HG03060 (cell line): ENCODE measurements at regions not wholly inside any gene's neighbourhood (a gene's known extent, or its start where the extent isn't known, plus 50 kb on each side); places are given as distances from the start of the nearest gene placed in this dataset.
"Not testable (repeated sequence)": the region's sequence is repeated elsewhere in the genome, so short reads cannot be mapped to it uniquely, and the experiment has no call there.

ENCODE experiments used
- ATAC-seq: cut with Tn5 transposase; IDR thresholded peaks from one replicate; pipeline ENCODE4 v1.9.1; 2021; ENCODE audit warnings: low read depth, moderate number of reproducible peaks; ENCODE audit not compliant: unreplicated experiment

DNA sequence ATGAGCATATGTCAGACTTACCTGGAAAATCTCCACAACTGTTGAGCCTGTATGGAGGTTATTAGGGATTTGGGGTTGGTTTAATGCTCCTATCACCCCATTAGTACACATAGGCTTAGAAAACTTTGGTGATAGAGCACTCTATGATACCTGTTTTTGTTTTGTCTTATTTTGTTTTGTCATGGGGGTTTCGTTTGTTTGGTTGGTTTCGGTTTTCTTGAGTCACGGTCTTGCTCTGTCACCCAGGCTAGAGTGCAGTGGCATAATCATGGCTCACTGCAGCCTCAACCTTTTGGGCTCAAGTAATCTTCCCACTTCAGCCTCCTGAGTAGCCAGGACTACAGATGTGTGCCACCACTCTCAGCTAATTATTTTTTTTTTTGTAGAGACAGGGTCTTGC lies 70.0 kb downstream of the MZT1 start:
- ATAC-seq = no peak

DNA sequence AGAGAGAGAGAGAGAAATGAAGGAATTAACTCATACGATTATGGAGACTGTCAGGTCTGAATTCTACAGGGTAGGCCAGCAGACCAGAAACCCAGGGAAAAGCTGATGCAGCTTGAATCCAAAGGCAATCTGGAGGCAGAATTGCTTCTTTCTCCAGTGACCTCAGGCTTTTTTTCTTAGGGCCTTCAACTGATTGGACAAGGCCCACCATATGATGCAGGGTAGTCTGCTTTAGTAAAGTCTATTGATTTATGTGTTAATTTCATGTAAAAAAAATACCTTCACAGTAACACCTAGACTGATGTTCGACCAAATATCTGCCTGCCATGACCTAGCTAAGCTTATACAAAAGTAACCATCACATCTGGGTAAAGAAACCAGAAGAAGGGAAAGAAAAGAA lies 71.1 kb downstream of the MZT1 start:
- ATAC-seq = no peak

DNA sequence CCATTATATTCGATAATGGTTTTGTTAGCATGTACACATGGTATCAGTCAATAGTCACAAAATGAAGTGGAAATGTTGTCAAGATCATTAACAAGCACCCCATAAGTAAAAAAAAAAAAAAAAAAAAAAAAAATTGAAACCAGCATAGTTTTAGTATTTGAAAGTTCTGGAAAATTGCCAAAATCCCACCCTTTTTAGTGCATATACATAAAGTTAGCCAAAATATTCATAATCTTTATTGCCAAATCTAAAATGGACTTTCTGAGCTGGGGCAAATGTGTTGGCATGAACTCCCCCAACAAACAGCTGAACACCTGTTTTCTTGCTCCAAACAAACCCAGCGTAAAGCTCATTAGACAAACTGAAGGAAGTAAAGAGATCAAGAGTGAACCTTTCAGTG lies 73.9 kb downstream of the MZT1 start:
- ATAC-seq = no peak

DNA sequence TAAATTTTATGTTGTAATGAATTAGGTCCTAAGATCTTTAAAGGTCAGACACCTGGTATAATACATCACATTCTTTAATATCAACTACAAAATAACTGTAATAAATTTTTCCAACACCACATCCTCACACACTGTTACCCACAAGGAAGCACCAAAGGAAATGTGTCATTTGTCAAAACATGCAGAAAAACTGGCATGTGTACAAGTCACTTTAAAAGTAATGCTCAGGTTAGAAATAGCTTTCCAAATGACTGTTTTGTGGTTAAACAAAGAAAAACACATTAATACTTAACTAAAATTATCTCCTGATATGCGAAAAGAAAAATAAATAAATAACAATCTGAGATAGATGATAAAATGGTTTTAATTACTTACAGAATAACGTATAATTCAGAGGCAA lies 74.7 kb downstream of the MZT1 start:
- no peak for ATAC-seq

DNA sequence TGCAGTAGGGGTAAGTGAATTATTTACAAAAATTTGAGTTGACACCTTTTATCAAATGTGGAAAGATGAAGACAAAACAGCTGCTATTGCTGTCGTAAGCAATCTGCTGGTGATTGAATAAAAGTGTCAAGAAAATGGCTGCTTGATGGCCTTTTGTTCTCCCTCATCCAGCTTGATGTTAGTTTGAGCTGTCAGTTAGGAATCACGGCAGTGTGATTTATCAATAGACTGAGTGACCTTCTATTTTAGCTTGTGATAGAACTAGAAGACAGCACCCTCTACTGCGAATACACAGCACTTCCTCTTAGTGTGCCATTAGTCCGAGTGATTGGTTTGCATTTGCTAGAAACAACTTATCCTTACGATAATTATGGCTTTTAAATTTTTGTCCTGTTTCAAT lies 76.3 kb downstream of the MZT1 start:
- ATAC-seq = no peak

DNA sequence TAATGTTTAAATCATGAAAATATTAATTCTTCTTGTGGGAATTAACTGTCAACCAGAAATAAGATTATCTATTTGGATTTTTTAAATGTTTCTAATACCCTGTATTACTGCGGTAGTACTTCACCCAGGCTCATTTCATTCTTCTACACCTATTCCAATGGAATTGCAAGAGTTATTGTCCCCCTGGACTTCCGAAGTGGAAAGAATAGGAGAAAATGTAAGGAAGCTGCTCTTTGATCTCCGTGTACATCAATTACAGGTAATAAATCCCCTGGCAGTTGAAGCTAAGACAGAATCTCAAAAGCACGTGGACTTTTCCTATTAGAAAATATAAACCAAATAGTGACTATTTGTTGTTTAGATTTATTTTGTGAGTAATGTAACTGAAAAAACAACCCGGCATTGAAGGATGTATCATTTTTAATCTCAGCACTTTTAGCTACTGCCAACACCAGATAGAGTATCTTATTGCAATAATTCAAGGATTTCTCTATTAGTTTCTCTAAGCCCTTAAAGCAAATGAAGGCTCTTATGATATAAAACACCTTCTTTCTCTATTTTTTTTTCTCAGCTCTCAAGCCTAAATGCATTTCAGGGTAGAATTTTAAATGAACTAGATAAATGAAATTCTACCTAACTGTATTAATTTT lies 77.3 kb downstream of the MZT1 start:
- no peak for ATAC-seq

DNA sequence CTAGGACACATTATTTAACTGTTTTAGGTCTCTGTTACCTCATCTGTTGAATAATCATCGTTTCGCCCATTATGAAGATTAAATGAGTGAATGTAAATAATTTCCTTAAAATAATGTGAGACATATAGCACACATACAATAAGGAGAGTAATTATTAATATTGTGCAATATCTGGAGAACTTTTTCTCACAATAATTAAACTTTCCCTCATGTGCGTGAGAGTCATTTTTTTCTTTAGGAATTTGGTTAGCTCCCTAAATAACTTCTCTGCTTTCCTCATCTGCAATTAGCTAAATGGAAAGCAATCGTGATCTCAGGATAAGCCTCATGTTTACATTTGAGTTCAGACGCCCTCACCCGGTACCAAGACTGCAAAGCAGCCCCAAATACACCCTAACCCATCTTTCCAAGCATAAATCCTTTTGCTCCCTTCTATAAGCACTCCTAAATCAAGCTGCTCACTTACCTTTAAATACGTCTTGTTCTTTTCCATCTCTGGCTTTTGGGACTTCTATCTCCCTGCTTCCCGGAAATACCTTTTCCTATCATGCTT lies 78.8 kb downstream of the MZT1 start:
- ATAC-seq = no peak

DNA sequence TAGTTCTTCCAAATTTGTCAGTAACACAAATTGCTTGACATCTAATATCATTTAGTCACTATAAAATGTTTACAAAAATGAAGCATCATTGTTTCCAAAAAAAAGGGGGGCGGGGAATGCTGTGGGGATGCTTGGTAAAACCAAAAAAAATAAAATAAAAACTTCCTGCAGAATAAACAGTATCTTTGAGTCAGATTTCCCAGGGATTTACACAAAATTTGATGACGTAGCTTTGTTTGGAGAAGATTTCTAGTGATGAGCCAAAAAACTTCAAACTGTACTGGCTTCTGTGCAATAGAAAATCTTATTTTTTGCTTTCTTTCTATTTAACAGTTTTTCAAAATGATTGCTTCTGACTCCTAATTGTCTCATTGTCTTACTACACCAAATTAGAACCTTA lies 80.0 kb downstream of the MZT1 start:
- ATAC-seq = no peak

DNA sequence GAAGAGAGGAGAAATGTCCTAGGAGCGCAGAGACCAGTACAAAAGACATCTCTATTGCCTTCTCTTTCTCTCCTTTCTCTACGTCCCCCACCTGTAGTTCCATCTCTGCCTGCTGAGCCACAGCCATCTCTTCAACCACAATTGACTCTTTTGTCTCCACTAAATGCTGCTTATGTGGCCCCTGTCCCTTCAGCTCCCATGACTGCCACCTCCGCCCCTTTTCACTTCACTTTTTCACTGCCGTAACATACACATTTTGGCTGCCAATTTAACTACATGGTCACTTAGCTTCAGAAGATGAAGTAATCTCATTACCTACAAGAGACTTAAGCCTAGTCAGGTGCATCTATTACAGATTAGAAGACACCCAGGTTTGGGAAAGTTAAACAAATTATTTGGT lies 81.9 kb downstream of the MZT1 start:
- ATAC-seq = no peak

DNA sequence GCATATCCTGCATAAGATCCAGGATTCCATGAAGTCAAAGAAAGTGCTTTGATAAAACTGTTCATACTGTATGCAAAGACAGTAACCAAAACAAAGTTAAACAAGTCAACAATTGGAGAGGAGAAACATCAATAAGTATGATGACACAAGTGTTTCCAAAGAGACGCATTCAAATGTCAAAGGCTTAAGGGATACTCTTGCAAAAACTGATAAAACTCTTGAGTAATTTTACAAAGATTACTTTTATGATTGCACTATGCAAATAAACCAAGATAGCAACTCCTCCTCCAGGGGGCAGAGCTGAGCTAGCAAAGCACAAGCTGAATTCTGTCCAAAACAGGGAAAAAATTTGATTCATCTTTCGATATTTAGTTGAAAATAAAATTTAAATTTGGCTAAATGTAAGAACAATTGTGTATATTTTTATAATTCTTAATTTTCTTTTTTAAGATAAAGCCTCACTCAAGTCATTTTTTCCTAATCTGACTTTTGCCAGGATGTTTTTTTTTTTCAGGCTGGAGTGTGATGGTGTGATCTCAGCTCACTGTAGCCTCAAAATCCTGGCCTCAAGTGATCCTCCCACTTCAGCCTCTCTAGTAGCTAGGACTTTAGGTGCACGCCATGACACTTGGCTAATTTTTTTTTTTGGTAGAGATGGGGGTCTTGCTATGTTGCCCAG lies 84.0 kb downstream of the MZT1 start:
- ATAC-seq = no peak

DNA sequence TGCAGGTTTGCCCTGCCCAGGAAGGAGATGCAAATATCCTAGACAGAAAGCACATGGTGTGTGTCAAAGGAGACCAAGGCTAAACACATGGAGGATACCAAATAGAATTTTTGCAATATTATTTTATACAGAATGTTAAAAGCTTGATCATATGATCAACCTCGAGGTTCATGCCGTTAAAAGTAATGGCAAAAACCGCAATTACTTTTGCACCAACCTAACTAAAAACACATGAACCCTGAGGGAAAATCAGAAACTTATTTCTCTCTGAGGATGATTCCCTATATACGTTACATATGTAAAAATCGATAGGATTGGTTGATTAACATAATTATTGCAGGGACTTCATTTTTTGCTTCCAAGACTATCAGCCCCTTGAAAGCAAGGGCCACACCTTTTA lies 88.1 kb downstream of the MZT1 start:
- no peak for ATAC-seq

DNA sequence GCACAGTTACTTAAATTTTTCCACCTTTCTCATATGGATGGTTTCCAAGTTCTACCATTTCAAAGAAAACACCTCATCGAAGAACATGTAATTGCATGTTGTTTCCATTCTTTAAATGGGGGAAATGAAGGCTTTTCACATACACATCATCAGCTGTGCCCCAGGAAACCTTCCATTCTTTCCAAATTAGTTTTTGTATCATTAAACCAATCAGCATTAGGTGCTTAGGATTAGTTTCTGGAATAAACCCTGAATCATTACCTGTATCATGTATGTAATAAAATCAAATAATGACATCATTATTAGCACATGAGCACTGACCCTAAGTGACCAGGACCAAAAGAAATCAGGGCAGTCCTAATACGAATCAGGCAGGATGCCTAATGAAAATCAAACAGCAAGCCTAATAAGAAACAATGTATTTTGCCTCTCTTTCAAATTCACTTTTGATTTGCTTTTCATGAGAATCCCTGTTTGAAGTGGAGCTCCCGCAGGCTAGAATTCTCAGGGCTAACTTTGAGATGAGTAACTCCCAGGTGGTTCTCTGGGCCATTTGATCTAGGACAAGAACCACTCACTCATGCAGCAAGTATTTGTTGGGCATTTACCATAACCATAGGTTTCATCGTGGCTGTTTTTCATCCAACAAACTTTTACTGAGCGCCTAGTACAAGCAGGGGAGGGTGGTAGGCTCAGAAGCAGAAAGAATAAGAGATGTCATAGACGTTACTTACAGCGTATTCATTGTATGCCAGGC lies 89.2 kb downstream of the MZT1 start:
- ATAC-seq = no peak

DNA sequence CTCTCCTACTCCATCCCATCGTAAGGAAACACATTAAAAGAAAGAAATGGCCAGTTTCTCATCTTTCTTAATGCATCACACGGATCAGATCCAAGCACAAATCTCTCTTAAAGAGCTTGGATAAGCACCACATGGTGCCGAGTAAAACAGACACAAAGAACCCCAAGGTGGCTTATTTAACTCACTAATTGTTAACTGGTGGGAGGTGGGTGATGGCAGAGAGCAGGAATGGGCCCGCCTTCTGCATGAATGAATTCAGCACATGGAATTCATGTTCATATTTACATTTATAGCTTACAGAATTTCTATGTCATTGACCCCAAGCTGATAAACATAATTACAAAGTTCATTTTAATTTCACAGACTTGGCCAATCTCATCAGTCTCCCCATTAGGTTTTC lies 89.9 kb downstream of the MZT1 start:
- no peak for ATAC-seq

DNA sequence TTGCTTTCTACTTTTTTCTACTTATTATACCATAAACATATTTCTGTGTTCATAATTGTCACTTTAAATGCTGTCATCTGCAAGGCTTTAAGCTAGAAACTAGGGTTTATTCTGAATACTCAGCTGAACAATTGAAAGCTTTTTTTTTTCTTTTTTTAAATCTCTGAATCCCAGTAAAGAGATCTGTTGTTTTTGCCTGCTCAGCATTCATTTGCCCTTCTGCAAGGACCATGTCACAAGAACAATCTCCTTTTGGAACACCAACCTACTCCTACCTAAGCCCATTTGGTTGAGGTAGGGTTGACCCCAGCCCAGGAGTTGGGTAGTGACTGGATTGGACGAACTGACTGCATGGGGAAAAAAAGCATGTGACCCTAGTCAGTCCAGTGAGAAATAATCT lies 92.6 kb downstream of the MZT1 start:
- no peak for ATAC-seq

DNA sequence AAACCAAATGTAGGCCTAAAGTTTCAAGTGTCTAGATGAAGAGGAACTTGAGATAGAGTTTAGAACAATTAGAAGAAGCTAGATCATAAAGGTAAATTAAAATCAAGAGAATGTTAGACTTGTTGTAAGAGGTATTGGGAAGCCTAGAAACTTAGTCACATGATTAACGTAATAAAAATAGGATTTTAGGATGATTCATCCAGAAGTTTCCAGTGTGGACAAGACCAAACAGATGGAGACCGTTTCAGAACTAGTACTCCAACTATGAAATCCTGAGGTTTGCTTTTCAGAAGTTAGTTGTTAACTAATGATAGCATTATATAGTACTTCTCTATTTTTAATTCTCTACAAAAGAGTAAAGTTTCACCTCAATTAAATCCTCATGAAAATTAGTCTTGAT lies 104.9 kb downstream of the MZT1 start:
- ATAC-seq = no peak

DNA sequence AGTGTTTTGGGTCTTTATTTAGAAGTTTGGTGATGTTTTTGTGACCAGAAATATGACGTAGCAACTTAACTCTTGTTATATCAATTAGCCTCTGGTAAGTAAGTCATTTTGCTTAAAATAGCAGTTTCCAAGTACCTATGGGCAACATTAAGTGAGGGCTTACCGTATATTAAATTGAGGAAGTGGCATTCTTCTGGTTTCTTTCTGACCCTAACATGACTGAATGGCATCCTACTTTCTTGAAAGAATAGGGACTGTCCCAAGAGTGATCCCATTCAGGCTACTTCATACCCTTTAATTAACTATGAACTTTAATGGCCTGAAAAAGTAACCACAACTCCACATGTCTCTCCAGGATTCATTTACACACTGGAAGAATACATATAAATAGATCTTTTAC lies 106.6 kb downstream of the MZT1 start:
- no peak for ATAC-seq

DNA sequence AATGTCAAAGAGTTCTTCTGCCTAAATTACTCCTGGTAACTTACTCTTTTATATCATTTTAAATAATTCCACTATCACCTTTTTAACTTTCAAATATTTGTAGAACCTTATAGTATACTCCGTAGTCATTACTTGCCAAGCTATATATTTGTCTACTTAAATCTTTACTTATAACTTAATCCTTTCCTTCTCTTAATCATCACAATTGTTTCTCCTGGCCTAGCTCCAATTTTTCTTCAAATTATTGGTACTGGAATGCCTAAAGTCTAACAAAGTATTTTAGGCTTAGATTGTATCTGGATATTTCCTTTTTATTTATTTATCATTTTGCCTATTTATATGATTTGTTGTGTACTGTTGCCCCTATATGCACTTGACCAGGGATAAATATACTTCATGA lies 109.5 kb downstream of the MZT1 start:
- no peak for ATAC-seq

DNA sequence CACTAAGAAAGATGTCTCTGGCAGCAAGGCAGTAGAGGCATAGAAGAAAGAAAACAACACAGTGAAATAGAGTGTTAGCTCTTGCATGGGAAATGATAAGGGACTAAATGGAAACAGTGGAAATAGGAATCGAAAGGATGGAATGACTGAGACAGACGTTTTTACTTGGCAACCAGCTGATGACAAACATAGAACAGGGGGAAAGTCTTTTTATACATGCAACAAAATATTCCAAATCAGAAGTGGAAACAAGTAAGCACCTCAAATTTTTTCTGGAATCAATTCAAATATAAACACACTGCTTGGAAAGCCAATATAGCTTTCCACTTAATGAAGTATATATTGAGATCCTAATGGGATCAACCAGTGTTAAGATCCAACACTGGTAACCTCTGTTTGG lies 110.2 kb downstream of the MZT1 start:
- no peak for ATAC-seq

DNA sequence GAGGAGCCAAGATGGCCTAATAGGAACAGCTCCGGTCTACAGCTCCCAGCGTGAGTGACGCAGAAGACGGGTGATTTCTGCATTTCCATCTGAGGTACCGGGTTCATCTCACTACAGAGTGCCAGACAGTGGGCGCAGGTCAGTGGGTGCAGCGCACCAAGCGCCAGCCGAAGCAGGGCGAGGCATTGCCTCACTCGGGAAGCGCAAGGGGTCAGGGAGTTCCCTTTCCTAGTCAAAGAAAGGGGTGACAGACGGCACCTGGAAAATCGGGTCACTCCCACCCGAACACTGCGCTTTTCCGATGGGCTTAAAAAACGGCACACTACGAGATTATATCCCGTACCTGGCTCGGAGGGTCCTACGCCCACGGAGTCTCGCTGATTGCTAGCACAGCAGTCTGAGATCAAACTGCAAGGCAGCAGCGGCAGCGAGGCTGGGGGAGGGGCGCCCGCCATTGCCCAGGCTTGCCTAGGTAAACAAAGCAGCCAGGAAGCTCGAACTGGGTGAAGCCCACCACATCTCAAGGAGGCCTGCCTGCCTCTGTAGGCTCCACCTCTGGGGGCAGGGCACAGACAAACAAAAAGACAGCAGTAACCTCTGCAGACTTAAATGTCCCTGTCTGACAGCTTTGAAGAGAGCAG lies 117.1 kb downstream of the MZT1 start:
- not testable (repeated sequence) for ATAC-seq

DNA sequence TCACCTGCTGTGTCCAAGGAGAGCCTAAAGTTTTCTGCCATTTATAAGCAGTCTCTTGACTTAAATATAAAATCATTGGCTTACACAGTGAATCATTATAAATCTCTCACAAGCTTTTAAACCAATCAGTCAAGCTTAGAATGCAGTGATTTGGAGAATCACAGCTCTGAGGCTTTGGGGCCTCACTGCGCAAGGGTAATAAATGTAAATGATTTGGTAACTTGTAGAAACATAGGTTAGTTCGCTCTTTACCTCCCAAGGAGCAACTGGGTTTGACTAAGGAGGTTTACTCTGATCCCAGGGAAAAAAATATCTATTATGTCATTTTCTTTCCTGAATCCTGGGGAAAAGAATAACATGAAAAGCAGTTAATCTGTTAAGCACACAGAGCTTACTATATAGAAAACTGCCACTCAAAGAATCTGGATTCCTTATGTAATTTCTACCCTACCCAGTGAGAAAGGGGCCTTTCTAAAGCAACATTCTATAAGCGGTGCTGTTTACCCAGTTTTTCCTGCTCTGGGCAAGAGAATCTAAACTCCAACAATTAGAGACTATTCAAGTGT lies 128.2 kb downstream of the MZT1 start:
- ATAC-seq = no peak
